NB4 (cell line): ENCODE measurements at regions not wholly inside any gene's neighbourhood (a gene's known extent, or its start where the extent isn't known, plus 50 kb on each side); places are given as distances from the start of the nearest gene placed in this dataset.

ENCODE experiments used
- DNase-seq: peaks from one replicate; pipeline ENCODE4 v3.0.0; 2010; ENCODE audit warnings: low read depth
- H3K4me3 ChIP-seq: one replicate; pipeline ENCODE4 v1.5.1; 2011; ENCODE audit warnings: mild to moderate bottlenecking, low read depth, low read length, moderate library complexity
- CTCF ChIP-seq: IDR thresholded peaks from one replicate; pipeline ENCODE4 v1.5.1; 2012; ENCODE audit warnings: low read depth, low read length
- MYC ChIP-seq: IDR thresholded peaks from 2 replicates; pipeline ENCODE4 v1.6.1; 2011; ENCODE audit warnings: low read depth, low read length
- POLR2A ChIP-seq: IDR thresholded peaks from 2 replicates; pipeline ENCODE4 v1.6.1; 2011; ENCODE audit warnings: mild to moderate bottlenecking; ENCODE audit not compliant: insufficient read length; ENCODE audit errors: extremely low read depth
- TF ChIP-seq, protein P1 (sequence below): IDR thresholded peaks from 2 replicates; pipeline ENCODE4 v1.6.1; 2011; ENCODE audit warnings: low read depth, low read length

- no peak overlapping the region for H3K4me3 ChIP-seq
- DNase-seq: no peak
- TF ChIP-seq CTCF: no peak
- no peak for TF ChIP-seq MYC
- no peak for TF ChIP-seq POLR2A
- TF ChIP-seq, protein P1, sequence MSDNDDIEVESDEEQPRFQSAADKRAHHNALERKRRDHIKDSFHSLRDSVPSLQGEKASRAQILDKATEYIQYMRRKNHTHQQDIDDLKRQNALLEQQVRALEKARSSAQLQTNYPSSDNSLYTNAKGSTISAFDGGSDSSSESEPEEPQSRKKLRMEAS: no peak
Observed at GRCh38 chr4:19655666-19656065, 596.0 kb upstream of the SLIT2 start.

GRCh38 chr4:19650903-19651864 lies 600.5 kb upstream of the SLIT2 start:
- no peak overlapping the region for H3K4me3 ChIP-seq
- no peak for TF ChIP-seq CTCF
- no peak for TF ChIP-seq MYC
- TF ChIP-seq, protein P1: no peak
- TF ChIP-seq POLR2A: no peak
- no peak for DNase-seq

GRCh38 chr4:19645589-19645988 lies 606.1 kb upstream of the SLIT2 start:
- no peak overlapping the region for H3K4me3 ChIP-seq
- no peak for DNase-seq
- TF ChIP-seq CTCF (no peak), MYC (no peak), POLR2A (no peak)
- TF ChIP-seq, protein P1: no peak

DNA sequence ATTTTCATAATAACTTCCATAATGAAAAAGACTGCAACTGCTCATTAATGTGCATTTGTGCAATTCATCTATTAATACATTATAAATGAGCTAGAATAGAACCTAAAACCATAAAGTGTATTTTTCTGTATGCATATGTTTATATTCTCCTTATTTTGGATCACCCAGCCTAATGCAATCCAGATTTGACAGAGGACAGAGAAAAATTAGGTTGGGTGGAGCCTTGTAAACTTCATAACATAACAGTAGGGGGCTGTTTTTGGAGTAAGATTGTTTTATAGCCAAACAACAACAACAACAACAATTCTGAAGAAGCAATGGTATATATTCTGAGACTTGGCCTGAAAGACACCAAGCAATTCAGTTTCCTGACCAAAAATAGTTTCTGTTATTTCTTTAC lies 615.3 kb upstream of the SLIT2 start:
- H3K4me3 ChIP-seq: no peak overlapping the region
- no peak for TF ChIP-seq POLR2A
- TF ChIP-seq, protein P1: no peak
- no peak for TF ChIP-seq CTCF
- no peak for TF ChIP-seq MYC
- DNase-seq: no peak

GRCh38 chr4:19631814-19632213 lies 619.9 kb upstream of the SLIT2 start:
- TF ChIP-seq CTCF (no peak), POLR2A (no peak), MYC (no peak)
- TF ChIP-seq, protein P1: no peak
- no peak for DNase-seq
- H3K4me3 ChIP-seq: no peak overlapping the region
